Neural cell (in vitro differentiated cells): ENCODE measurements at regions not wholly inside any gene's neighbourhood (a gene's known extent, or its start where the extent isn't known, plus 50 kb on each side); places are given as distances from the start of the nearest gene placed in this dataset.

Experiments
- H2AFZ ChIP-seq: fragments of 200-600, 300-800 bp; sonication (generic), shearing (Covaris generic); 2 replicates; pipeline ENCODE4 v1.6.0; 2014; ENCODE audit warnings: low read depth, mild to moderate bottlenecking, antibody characterized with exemption, low read length, moderate library complexity
- H3F3A ChIP-seq: fragments of 200-600 bp; shearing (Covaris generic); 2 replicates; pipeline ENCODE4 v1.6.1; 2016; ENCODE audit warnings: mild to moderate bottlenecking, moderate library complexity, mixed read lengths, antibody characterized with exemption, low read length; ENCODE audit not compliant: insufficient read depth, poor library complexity, severe bottlenecking
- H3K27ac ChIP-seq: fragments of 200-600, 300-800 bp; sonication (generic), shearing (Covaris generic); 2 replicates; pipeline ENCODE4 v1.5.1; 2014; ENCODE audit warnings: mild to moderate bottlenecking, low read length, moderate library complexity
- H3K27me3 ChIP-seq: fragments of 300-800, 200-600 bp; sonication (generic), shearing (Covaris generic); 2 replicates; pipeline ENCODE4 v1.6.0; 2014; ENCODE audit warnings: mild to moderate bottlenecking, low read depth, low read length, moderate library complexity; ENCODE audit not compliant: insufficient read depth
- H3K36me3 ChIP-seq: fragments of 300-800, 200-600 bp; sonication (generic), shearing (Covaris generic); 2 replicates; pipeline ENCODE4 v1.5.1; 2014; ENCODE audit warnings: mild to moderate bottlenecking, antibody characterized with exemption, low read length, moderate library complexity; ENCODE audit not compliant: insufficient read depth
- H3K4me2 ChIP-seq: fragments of 300-800, 200-600 bp; sonication (generic), shearing (Covaris generic); 2 replicates; pipeline ENCODE4 v1.6.0; 2014; ENCODE audit warnings: mild to moderate bottlenecking, low read length
- H3K4me3 ChIP-seq: fragments of 300-800, 200-600 bp; sonication (generic), shearing (Covaris generic); 2 replicates; pipeline ENCODE4 v1.5.1; 2014; ENCODE audit warnings: mild to moderate bottlenecking, low read length, moderate library complexity
- H3K79me2 ChIP-seq: fragments of 200-600 bp; shearing (Covaris generic); replicated peaks from 2 replicates; pipeline ENCODE4 v1.6.0; 2014; ENCODE audit warnings: mild to moderate bottlenecking, low read length, moderate library complexity; ENCODE audit not compliant: insufficient read depth
- H3K9ac ChIP-seq: fragments of 300-800, 200-600 bp; sonication (generic), shearing (Covaris generic); 2 replicates; pipeline ENCODE4 v1.6.1; 2016; ENCODE audit warnings: mild to moderate bottlenecking, low read length, mixed read lengths
- H3K9me2 ChIP-seq: fragments of 200-600 bp; shearing (Covaris generic); 2 replicates; pipeline ENCODE4 v1.6.1; 2016; ENCODE audit warnings: mild to moderate bottlenecking, low read length, mixed read lengths; ENCODE audit not compliant: insufficient read depth
- H3K9me3 ChIP-seq: fragments of 200-600, 300-800 bp; sonication (generic), shearing (Covaris generic); 2 replicates; pipeline ENCODE4 v1.6.1; 2016; ENCODE audit warnings: mild to moderate bottlenecking, mixed run types, low read length, moderate library complexity, mixed read lengths
- H4K20me1 ChIP-seq: fragments of 200-600 bp; shearing (Covaris generic); 2 replicates; pipeline ENCODE4 v1.6.1; 2016; ENCODE audit warnings: mild to moderate bottlenecking, mixed run types; ENCODE audit not compliant: insufficient read depth
- CTCF ChIP-seq: fragments of 450-650 bp; IDR thresholded peaks from 2 replicates; pipeline ENCODE4 v1.5.1; 2014; ENCODE audit warnings: antibody characterized with exemption, mild to moderate bottlenecking, moderate library complexity; ENCODE audit not compliant: poor library complexity, severe bottlenecking
- EP300 ChIP-seq: fragments of 450-650 bp; conservative IDR thresholded peaks from 2 replicates; pipeline ENCODE4 v1.6.1; 2014; ENCODE audit warnings: antibody characterized with exemption, mild to moderate bottlenecking, moderate library complexity; ENCODE audit not compliant: poor library complexity, severe bottlenecking
- EZH2 ChIP-seq: fragments of 200-600, 300-800 bp; shearing (Covaris generic), sonication (generic); IDR thresholded peaks from 2 replicates; pipeline ENCODE4 v1.6.1; 2014; ENCODE audit warnings: antibody characterized with exemption, low read length, borderline replicate concordance, mild to moderate bottlenecking; ENCODE audit not compliant: insufficient read depth, poor library complexity, severe bottlenecking
- MXI1 ChIP-seq: fragments of 450-650 bp; conservative IDR thresholded peaks from 2 replicates; pipeline ENCODE4 v1.6.1; 2014; ENCODE audit warnings: antibody characterized with exemption, mild to moderate bottlenecking; ENCODE audit not compliant: poor library complexity, severe bottlenecking
- POLR2AphosphoS5 ChIP-seq: IDR thresholded peaks from 2 replicates; pipeline ENCODE4 v1.6.1; 2012
- RAD21 ChIP-seq: fragments of 450-650 bp; conservative IDR thresholded peaks from 2 replicates; pipeline ENCODE4 v1.6.1; 2014; ENCODE audit warnings: antibody characterized with exemption, mild to moderate bottlenecking, moderate library complexity
- SMC3 ChIP-seq: fragments of 450-650 bp; conservative IDR thresholded peaks from 2 replicates; pipeline ENCODE4 v1.6.1; 2014; ENCODE audit warnings: antibody characterized with exemption, mild to moderate bottlenecking, moderate library complexity; ENCODE audit not compliant: poor library complexity
- TAF1 ChIP-seq: IDR thresholded peaks from 2 replicates; pipeline ENCODE4 v1.6.1; 2012; ENCODE audit warnings: low read depth
- TF ChIP-seq, protein P1 (sequence below): IDR thresholded peaks from 2 replicates; pipeline ENCODE4 v1.6.1; 2012; ENCODE audit warnings: borderline replicate concordance

DNA sequence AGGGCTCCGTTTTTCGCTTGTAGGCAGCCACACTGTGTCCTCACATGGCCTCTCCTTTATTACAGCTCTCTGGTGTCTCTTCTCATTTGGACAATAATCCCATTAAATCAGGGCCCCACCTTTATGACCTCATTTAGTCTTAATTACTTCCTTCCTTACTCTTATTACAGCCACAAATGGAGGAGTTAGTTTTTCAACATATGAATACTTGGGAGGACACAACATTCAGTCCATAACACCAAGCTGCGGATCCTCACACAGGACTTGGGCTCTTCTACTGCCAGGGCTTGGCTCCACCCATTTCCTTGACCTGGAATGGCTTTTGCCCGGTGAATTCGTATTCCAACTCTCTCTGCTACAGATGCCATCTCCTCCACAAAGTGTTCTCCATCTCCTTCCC lies 74.3 kb upstream of the SLC7A14 start:
- Histone ChIP-seq H3K9ac (no peak overlapping the region), H3K36me3 (no peaks in the 10 kb centered on the region), H3K4me2 (no peak overlapping the region), H3K9me2 (no peaks in the 10 kb centered on the region), H3K4me3 (no peak overlapping the region), H4K20me1 (no peaks in the 10 kb centered on the region), H3K27ac (no peak overlapping the region), H3K9me3 (no peaks in the 10 kb centered on the region), H3K27me3 (no peaks in the 10 kb centered on the region), H3F3A (no peaks in the 10 kb centered on the region), H2AFZ (no peak overlapping the region), H3K79me2 (no peaks in the 10 kb centered on the region)
- TF ChIP-seq CTCF: no peak
- TF ChIP-seq TAF1: no peak
- no peak for TF ChIP-seq RAD21
- TF ChIP-seq EP300: no peak
- no peak for TF ChIP-seq POLR2AphosphoS5
- TF ChIP-seq EZH2: no peak
- TF ChIP-seq, protein P1, sequence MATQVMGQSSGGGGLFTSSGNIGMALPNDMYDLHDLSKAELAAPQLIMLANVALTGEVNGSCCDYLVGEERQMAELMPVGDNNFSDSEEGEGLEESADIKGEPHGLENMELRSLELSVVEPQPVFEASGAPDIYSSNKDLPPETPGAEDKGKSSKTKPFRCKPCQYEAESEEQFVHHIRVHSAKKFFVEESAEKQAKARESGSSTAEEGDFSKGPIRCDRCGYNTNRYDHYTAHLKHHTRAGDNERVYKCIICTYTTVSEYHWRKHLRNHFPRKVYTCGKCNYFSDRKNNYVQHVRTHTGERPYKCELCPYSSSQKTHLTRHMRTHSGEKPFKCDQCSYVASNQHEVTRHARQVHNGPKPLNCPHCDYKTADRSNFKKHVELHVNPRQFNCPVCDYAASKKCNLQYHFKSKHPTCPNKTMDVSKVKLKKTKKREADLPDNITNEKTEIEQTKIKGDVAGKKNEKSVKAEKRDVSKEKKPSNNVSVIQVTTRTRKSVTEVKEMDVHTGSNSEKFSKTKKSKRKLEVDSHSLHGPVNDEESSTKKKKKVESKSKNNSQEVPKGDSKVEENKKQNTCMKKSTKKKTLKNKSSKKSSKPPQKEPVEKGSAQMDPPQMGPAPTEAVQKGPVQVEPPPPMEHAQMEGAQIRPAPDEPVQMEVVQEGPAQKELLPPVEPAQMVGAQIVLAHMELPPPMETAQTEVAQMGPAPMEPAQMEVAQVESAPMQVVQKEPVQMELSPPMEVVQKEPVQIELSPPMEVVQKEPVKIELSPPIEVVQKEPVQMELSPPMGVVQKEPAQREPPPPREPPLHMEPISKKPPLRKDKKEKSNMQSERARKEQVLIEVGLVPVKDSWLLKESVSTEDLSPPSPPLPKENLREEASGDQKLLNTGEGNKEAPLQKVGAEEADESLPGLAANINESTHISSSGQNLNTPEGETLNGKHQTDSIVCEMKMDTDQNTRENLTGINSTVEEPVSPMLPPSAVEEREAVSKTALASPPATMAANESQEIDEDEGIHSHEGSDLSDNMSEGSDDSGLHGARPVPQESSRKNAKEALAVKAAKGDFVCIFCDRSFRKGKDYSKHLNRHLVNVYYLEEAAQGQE: no peak
- no peak for TF ChIP-seq SMC3
- no peak for TF ChIP-seq MXI1

DNA sequence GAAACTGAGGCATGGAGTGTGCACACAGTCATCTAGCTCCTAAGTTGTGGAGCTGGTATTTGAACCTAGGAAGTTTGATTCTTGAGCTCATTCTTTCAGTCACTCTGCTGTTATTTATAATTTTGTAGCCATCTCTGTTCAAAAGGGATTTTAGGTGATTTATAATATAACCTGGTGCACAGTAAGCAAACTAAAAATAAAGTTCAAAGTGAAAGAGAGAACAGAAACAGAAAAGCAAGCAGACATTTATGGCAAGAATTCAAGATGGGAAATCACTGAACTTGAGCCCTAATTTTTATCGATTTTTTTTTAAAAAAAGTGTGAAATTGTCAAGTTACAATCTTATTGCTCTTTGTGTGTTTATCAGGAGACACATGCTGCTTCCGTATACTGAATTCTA lies 71.4 kb upstream of the SLC7A14 start:
- Histone ChIP-seq H2AFZ (no peak overlapping the region), H3K36me3 (no peaks in the 10 kb centered on the region), H4K20me1 (no peaks in the 10 kb centered on the region), H3K9me3 (no peaks in the 10 kb centered on the region), H3K4me3 (no peak overlapping the region), H3K79me2 (no peaks in the 10 kb centered on the region), H3F3A (no peaks in the 10 kb centered on the region), H3K9ac (no peak overlapping the region), H3K27ac (no peak overlapping the region), H3K9me2 (no peaks in the 10 kb centered on the region), H3K27me3 (no peaks in the 10 kb centered on the region), H3K4me2 (no peak overlapping the region)
- TF ChIP-seq MXI1: no peak
- TF ChIP-seq EP300: no peak
- no peak for TF ChIP-seq POLR2AphosphoS5
- TF ChIP-seq SMC3: no peak
- TF ChIP-seq RAD21: no peak
- TF ChIP-seq CTCF: no peak
- TF ChIP-seq, protein P1: no peak
- no peak for TF ChIP-seq EZH2
- TF ChIP-seq TAF1: no peak
